Activated naive CD8-positive, alpha-beta T cell treated with anti-CD3 and anti-CD28 coated beads for 36 hours (primary cell): ENCODE measurements at regions not wholly inside any gene's neighbourhood (a gene's known extent, or its start where the extent isn't known, plus 50 kb on each side); places are given as distances from the start of the nearest gene placed in this dataset.

ENCODE experiments used
- DNase-seq: peaks from one replicate; pipeline ENCODE4 v3.0.0; 2021
- H3K27ac Mint-ChIP-seq: one replicate; pipeline ENCODE4 v1.8.0; 2022; ENCODE audit warnings: mild to moderate bottlenecking, moderate library complexity, mixed read lengths
- H3K27me3 Mint-ChIP-seq: one replicate; pipeline ENCODE4 v1.8.0; 2022; ENCODE audit warnings: mild to moderate bottlenecking, mixed read lengths
- H3K36me3 Mint-ChIP-seq: one replicate; pipeline ENCODE4 v1.8.0; 2021; ENCODE audit warnings: mild to moderate bottlenecking, mixed read lengths
- H3K4me1 Mint-ChIP-seq: one replicate; pipeline ENCODE4 v1.8.0; 2021; ENCODE audit warnings: mixed read lengths
- H3K4me3 Mint-ChIP-seq: one replicate; pipeline ENCODE4 v1.8.0; 2022; ENCODE audit warnings: mild to moderate bottlenecking, moderate library complexity, mixed read lengths
- H3K9me3 Mint-ChIP-seq: one replicate; pipeline ENCODE4 v1.8.0; 2022; ENCODE audit warnings: mixed read lengths

GRCh38 chr15:61301701-61302100 lies 72.6 kb upstream of the RORA start:
- no peak overlapping the region for H3K27ac Mint-ChIP-seq
- H3K4me1 Mint-ChIP-seq = no peaks in the 10 kb centered on the region
- no peaks in the 10 kb centered on the region for H3K36me3 Mint-ChIP-seq
- DNase-seq = no peak
- H3K9me3 Mint-ChIP-seq = no peaks in the 10 kb centered on the region
- H3K4me3 Mint-ChIP-seq = no peak overlapping the region
- H3K27me3 Mint-ChIP-seq = peaks cover 7% of the 10 kb centered on the region

GRCh38 chr15:61299075-61299763 lies 70.1 kb upstream of the RORA start:
- Mint-ChIP-seq H3K27ac (no peak overlapping the region), H3K4me3 (no peak overlapping the region), H3K4me1 (no peaks in the 10 kb centered on the region), H3K9me3 (no peaks in the 10 kb centered on the region), H3K27me3 (no peaks in the 10 kb centered on the region), H3K36me3 (no peaks in the 10 kb centered on the region)
- DNase-seq = no peak

- Mint-ChIP-seq H3K27ac (no peak overlapping the region), H3K9me3 (peaks cover 1% of the 10 kb centered on the region), H3K36me3 (no peaks in the 10 kb centered on the region), H3K27me3 (peaks cover 8% of the 10 kb centered on the region), H3K4me1 (no peaks in the 10 kb centered on the region), H3K4me3 (no peak overlapping the region)
- no peak for DNase-seq
Measured at GRCh38 chr15:61295239-61295638, 66.1 kb upstream of the RORA start.

GRCh38 chr15:61282661-61283060 lies 53.6 kb upstream of the RORA start:
- H3K4me1 Mint-ChIP-seq = no peaks in the 10 kb centered on the region
- peaks cover 37% of the 10 kb centered on the region for H3K27me3 Mint-ChIP-seq
- no peak overlapping the region for H3K27ac Mint-ChIP-seq
- no peak for DNase-seq
- no peak overlapping the region for H3K4me3 Mint-ChIP-seq
- no peaks in the 10 kb centered on the region for H3K9me3 Mint-ChIP-seq
- H3K36me3 Mint-ChIP-seq = no peaks in the 10 kb centered on the region

- DNase-seq = no peak
- Mint-ChIP-seq H3K4me3 (no peak overlapping the region), H3K4me1 (no peaks in the 10 kb centered on the region), H3K27ac (no peak overlapping the region), H3K27me3 (peaks cover 41% of the 10 kb centered on the region), H3K36me3 (no peaks in the 10 kb centered on the region), H3K9me3 (no peaks in the 10 kb centered on the region)
Measured at GRCh38 chr15:61281328-61281727, 52.2 kb upstream of the RORA start.
